Sciatic nerve (tissue), 2 donors: ENCODE measurements at regions not wholly inside any gene's neighbourhood (a gene's known extent, or its start where the extent isn't known, plus 50 kb on each side); places are given as distances from the start of the nearest gene placed in this dataset.

Source experiments
- ATAC-seq: fragments of 200-7000 bp; cut with Tn5 transposase; one replicate; pipeline ENCODE4 v1.9.1; 2020; ENCODE audit warnings: mild to moderate bottlenecking, moderate library complexity
- DNase-seq: peaks from one replicate; pipeline ENCODE4 v3.0.0-alpha.2; 2020; ENCODE audit warnings: low spot score
- intact Hi-C: fragments of 100-400 bp; cut with DNase I; formaldehyde crosslinking; loops from one replicate; pipeline ENCODE4 v1.14.2; 2022
- donor health status: DM: no; HTN: no; CAD: no.
- donor health status: DM: no; HTN: no; CAD: no.

- no peak for ATAC-seq
- no peak for DNase-seq
- intact Hi-C loops = no loop called here
These were observed 1015.4 kb upstream of the SEMA6D start for GRCh38 chr15:46701896-46702295.

GRCh38 chr15:46703020-46703861 is 1014.1 kb upstream of the SEMA6D start:
- DNase-seq (no peak), ATAC-seq (no peak)
- intact Hi-C loops = loop anchor here (1.0 kb wide), 1 partner anchor 25 kb away; no protein-coding TSS in a partner anchor

GRCh38 chr15:46703871-46704637 is 1013.3 kb upstream of the SEMA6D start:
- DNase-seq (no peak), ATAC-seq (no peak)
- intact Hi-C loops = loop anchor here (1.0 kb wide), 1 partner anchor 26 kb away; no protein-coding TSS in a partner anchor

- no peak for ATAC-seq
- no peak for DNase-seq
- intact Hi-C loops = no loop called here
These were observed 1009.9 kb upstream of the SEMA6D start for GRCh38 chr15:46707452-46707851.

GRCh38 chr15:46708226-46708625 is 1009.1 kb upstream of the SEMA6D start:
- ATAC-seq = no peak
- DNase-seq = no peak
- intact Hi-C loops = no loop called here

GRCh38 chr15:46709460-46710083 is 1007.7 kb upstream of the SEMA6D start:
- ATAC-seq (peak; percentile 68), DNase-seq (no peak)
- intact Hi-C loops = no loop called here

GRCh38 chr15:46710401-46710960 is 1006.8 kb upstream of the SEMA6D start:
- DNase-seq = no peak
- intact Hi-C loops = no loop called here
- ATAC-seq = no peak

- no peak for ATAC-seq
- no peak for DNase-seq
- intact Hi-C loops = no loop called here
These were observed 1004.3 kb upstream of the SEMA6D start for GRCh38 chr15:46713045-46713444.

GRCh38 chr15:46714950-46715349 is 1002.4 kb upstream of the SEMA6D start:
- intact Hi-C loops = no loop called here
- ATAC-seq (no peak), DNase-seq (no peak)

GRCh38 chr15:46723308-46723707 is 994.0 kb upstream of the SEMA6D start:
- intact Hi-C loops = no loop called here
- DNase-seq = no peak
- no peak for ATAC-seq

GRCh38 chr15:46732060-46732459 is 985.2 kb upstream of the SEMA6D start:
- intact Hi-C loops = no loop called here

GRCh38 chr15:46735115-46735514 is 982.2 kb upstream of the SEMA6D start:
- DNase-seq = no peak
- intact Hi-C loops = no loop called here
- no peak for ATAC-seq

More at GRCh38 chr15:46732060-46732459, 985.2 kb upstream of the SEMA6D start:
- no peak for ATAC-seq
- no peak for DNase-seq

GRCh38 chr15:46751303-46751702 is 966.0 kb upstream of the SEMA6D start:
- no peak for DNase-seq
- intact Hi-C loops = no loop called here
- ATAC-seq = no peak

- intact Hi-C loops = no loop called here
- ATAC-seq (no peak), DNase-seq (no peak)
These were observed 963.4 kb upstream of the SEMA6D start for GRCh38 chr15:46753946-46754345.

- DNase-seq (no peak), ATAC-seq (no peak)
- intact Hi-C loops = no loop called here
These were observed 954.2 kb upstream of the SEMA6D start for GRCh38 chr15:46763091-46763490.

- intact Hi-C loops = no loop called here
- no peak for DNase-seq
These were observed 952.5 kb upstream of the SEMA6D start for GRCh38 chr15:46764851-46765250.

GRCh38 chr15:46766021-46766420 is 951.3 kb upstream of the SEMA6D start:
- intact Hi-C loops = no loop called here
- ATAC-seq = no peak
- no peak for DNase-seq

More at GRCh38 chr15:46764851-46765250, 952.5 kb upstream of the SEMA6D start:
- ATAC-seq = no peak

GRCh38 chr15:46768287-46768686 is 949.0 kb upstream of the SEMA6D start:
- DNase-seq (no peak), ATAC-seq (no peak)
- intact Hi-C loops = no loop called here

GRCh38 chr15:46773016-46773415 is 944.3 kb upstream of the SEMA6D start:
- ATAC-seq = no peak

More at GRCh38 chr15:46773016-46773415, 944.3 kb upstream of the SEMA6D start:
- DNase-seq = no peak
- intact Hi-C loops = no loop called here
